ENCODE measurements at regions not wholly inside any gene's neighbourhood (a gene's known extent, or its start where the extent isn't known, plus 50 kb on each side); places are given as distances from the start of the nearest gene placed in this dataset.
"Not testable (repeated sequence)": the region's sequence is repeated elsewhere in the genome, so short reads cannot be mapped to it uniquely, and the experiment has no call there.

GRCh38 chr4:82301390-82301789 lies 72.4 kb downstream of the HNRNPD start:
- not testable (repeated sequence) for DNase-seq (ENCODE audit: low spot score)

- DNase-seq (ENCODE audit: low spot score): no peak
Observed at GRCh38 chr4:82293304-82293703, 80.5 kb downstream of the HNRNPD start.

GRCh38 chr4:82287720-82288119 lies 86.1 kb downstream of the HNRNPD start:
- no peak for DNase-seq (ENCODE audit: low spot score)

- peak; percentile 97 for DNase-seq (ENCODE audit: low spot score)
Observed at GRCh38 chr4:82284858-82285805, 88.7 kb downstream of the HNRNPD start.

GRCh38 chr4:82284475-82284857 lies 89.3 kb downstream of the HNRNPD start:
- no peak for DNase-seq (ENCODE audit: low spot score)

GRCh38 chr4:82282875-82283274 lies 90.9 kb downstream of the HNRNPD start:
- no peak for DNase-seq (ENCODE audit: low spot score)

- DNase-seq (ENCODE audit: low spot score): not testable (repeated sequence)
Observed at GRCh38 chr4:82279550-82279949, 94.2 kb downstream of the HNRNPD start.

GRCh38 chr4:82276332-82276640 lies 97.5 kb downstream of the HNRNPD start:
- DNase-seq (ENCODE audit: low spot score): no peak

GRCh38 chr4:82275431-82276331 lies 98.1 kb downstream of the HNRNPD start:
- no peak for DNase-seq (ENCODE audit: low spot score)

- not testable (repeated sequence) for DNase-seq (ENCODE audit: low spot score)
Observed at GRCh38 chr4:82274700-82275099, 99.1 kb downstream of the HNRNPD start.

- not testable (repeated sequence) for DNase-seq (ENCODE audit: low spot score)
Observed at GRCh38 chr4:82272523-82272922, 101.3 kb downstream of the HNRNPD start.

- DNase-seq (ENCODE audit: low spot score): not testable (repeated sequence)
Observed at GRCh38 chr4:82271915-82272480, 101.8 kb downstream of the HNRNPD start.

GRCh38 chr4:82268826-82269193 lies 105.0 kb downstream of the HNRNPD start:
- DNase-seq (ENCODE audit: low spot score): no peak

- DNase-seq (ENCODE audit: low spot score): peak; percentile 66
Observed at GRCh38 chr4:82268050-82268825, 105.6 kb downstream of the HNRNPD start.

- DNase-seq (ENCODE audit: low spot score): no peak
Observed at GRCh38 chr4:82267506-82267905, 106.3 kb downstream of the HNRNPD start.

- DNase-seq (ENCODE audit: low spot score): no peak
Observed at GRCh38 chr4:82266345-82266744, 107.4 kb downstream of the HNRNPD start.

- DNase-seq (ENCODE audit: low spot score): no peak
Observed at GRCh38 chr4:82261084-82261483, 112.7 kb downstream of the HNRNPD start.

GRCh38 chr4:82260632-82261031 lies 113.2 kb downstream of the HNRNPD start:
- DNase-seq (ENCODE audit: low spot score): no peak

- no peak for DNase-seq (ENCODE audit: low spot score)
Observed at GRCh38 chr4:82256718-82257117, 117.1 kb downstream of the HNRNPD start.

- no peak for DNase-seq (ENCODE audit: low spot score)
Observed at GRCh38 chr4:82255657-82256056, 118.1 kb downstream of the HNRNPD start.

GRCh38 chr4:82248903-82249632 lies 124.7 kb downstream of the HNRNPD start:
- no peak for DNase-seq (ENCODE audit: low spot score)
